ENCODE measurements at regions not wholly inside any gene's neighbourhood (a gene's known extent, or its start where the extent isn't known, plus 50 kb on each side); places are given as distances from the start of the nearest gene placed in this dataset.
"Not testable (repeated sequence)": the region's sequence is repeated elsewhere in the genome, so short reads cannot be mapped to it uniquely, and the experiment has no call there.

DNA sequence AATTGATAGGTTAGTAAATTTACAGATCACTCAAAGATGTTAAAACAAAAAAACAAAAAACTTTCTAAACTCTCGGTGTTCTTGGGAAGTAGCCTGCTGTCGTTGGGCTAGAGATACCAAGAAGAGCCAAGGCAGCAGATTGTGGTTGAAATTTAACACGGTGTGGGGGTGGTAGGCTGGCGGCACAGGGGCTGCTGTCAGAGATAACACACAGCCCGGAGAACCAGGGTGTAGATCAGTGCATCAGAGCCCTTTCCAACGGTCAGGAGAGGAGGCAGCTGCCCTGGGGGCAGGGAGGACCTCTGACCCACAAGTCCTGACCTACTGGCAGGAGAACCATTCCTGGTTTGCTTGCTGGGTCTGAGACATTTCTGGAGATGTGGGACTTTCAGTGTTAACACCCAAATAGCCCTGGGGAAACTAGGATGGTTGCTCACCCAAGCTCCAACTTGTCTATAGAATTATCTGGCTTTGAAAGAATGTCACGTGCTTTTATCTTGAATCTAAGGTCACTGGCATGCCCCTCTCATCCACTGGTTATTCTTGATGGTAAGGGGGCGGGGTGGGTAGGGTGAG, 205.2 kb upstream of the PLGLB2 start:
- DNase-seq (ENCODE audit: low read depth), result not testable (repeated sequence)

DNA sequence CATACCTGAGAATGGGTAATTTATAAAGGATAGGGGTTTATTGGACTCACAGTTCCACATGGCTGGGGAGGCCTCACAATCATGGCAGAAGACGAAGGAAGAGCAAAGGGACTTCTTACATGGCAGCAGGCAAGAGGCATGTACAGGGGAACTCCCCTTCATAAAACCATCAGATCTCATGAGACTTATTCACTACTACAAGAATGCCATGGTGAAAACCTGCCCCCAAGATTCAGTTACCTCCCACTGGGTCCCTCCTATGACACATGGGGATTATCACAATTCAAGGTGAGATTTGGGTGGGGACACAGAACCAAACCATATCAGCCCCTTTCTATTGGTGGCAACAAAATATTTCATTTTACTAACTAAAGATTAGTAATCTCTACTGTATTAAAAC, 204.1 kb upstream of the PLGLB2 start:
- DNase-seq (ENCODE audit: low read depth), result not testable (repeated sequence)

DNA sequence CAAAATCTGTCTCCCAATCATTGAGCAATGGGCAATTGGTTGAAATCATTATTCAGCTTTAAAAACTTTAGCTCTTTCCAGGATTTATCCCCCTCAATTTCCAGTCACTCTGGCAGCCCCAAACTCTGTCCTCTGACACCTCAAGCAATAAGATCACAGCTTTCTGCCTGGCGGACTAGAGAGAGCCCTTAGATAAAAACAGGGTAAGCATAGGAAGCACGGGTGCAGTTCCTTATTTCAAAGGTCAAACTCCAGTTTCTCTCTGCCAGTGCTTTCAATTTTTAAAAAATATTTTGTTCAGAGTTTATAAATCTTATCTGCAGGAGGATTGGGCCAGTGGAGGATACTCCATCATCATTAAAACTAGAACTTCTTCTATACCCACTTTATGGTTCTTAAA, 200.8 kb upstream of the PLGLB2 start:
- not testable (repeated sequence) for DNase-seq (ENCODE audit: low read depth)

DNA sequence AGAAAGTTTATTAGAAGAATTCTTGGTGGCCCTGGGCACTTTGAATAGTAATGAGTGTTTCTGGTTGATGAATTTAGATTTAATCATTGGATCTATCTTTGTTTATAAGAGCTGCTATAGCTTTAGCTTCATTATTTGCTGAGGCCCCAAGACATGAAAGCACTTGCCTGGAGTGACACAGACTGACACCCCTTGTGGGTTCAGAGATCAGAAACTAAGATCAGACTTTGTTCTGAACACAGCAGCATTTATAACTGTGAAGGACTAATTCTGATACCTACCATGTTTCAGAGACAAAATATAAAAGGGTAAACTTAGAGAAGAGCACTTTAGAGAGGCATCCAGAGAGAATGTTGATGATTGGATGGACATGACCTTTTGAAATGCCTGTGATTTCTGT, 199.9 kb upstream of the PLGLB2 start:
- DNase-seq (ENCODE audit: low read depth), result not testable (repeated sequence)

DNA sequence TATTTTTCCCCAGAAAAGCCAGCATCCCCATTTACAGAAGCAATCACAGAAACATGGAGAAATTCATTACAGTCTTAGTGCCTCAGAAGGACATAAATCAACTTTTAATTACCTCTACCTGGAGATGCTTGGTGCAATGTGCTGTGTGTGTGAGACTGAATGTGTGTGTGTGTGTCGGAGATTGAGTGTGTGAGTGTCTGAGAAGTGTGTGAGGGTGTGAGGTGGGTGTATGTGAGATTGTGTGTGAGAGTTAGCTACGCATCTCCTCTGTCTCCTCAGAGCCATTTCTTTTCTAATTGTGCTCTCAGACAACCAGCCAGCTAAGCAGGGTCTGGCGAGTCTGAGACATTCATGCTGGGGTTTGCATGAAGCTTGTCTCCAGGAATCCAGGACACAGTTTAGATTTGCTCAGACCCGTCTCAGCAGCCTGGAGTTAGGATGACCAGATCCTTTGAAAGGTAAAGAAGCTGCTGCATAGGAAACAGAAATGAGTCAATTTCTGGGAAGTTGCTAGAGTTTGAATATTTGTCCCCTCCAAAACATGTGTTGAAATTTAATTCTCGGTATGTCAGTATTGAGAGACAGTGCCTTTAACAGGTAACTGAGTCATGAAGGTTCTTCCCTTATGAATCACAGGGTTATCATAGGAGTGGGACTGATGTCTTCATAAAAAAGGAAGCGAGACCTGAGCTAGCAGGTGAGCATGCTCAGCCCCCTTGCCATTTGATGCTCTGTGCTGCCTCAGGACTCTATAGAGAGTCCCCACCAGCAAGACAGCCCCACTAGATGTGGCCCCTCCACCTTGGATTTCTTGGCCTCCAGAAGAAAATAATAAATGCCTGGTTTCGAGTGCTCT, 199.0 kb upstream of the PLGLB2 start:
- DNase-seq (ENCODE audit: low read depth), result not testable (repeated sequence)

DNA sequence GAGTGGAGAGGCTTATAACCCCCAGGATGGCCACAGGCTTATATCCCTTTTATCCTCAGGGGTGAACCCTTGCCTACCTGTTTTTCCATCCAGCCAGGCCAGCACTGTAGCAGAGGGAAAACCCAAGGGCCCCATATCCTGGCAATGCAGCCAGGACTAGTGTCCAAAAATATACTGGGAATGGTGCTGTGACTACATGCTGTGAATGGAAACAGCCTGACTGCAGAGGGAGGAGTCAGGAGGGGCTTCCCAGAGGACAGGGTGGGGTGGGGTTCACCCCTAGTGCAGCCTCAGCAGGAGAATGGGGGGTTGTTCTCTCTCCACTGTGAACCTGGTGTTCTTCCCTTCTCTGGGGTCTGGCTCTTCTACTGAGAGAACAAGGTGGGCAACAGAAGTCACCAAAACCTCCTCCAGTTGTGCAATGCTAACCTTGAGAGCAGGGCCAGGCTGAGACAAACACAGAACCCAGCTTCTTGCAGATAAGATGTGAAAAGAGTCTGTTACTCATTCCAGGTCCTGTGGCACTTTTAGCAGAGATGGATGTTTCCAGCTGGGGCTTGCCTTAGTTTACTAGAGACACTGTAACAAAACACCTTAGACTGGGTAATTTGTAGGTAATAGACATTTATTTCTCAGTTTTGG, 198.2 kb upstream of the PLGLB2 start:
- not testable (repeated sequence) for DNase-seq (ENCODE audit: low read depth)

DNA sequence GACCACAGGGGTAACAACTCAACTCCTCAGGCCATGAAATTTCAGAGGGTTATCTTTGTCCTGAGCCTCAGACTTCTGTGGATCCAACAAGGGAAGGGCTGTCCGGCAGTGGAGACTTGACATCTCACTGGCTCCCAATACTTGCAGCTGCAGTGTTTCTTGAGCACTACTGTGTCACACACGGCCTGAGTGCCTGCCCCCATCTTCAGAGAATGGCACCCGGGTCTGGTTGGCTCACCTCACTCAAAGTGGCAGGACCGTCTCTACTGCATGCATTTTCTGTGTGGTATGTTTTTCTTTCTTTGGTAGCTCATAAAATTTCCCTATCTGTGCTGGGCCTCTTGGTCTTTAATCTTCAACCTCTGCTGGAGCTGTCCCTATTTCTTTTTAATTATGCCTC, 193.2 kb upstream of the PLGLB2 start:
- DNase-seq (ENCODE audit: low read depth), result not testable (repeated sequence)

DNA sequence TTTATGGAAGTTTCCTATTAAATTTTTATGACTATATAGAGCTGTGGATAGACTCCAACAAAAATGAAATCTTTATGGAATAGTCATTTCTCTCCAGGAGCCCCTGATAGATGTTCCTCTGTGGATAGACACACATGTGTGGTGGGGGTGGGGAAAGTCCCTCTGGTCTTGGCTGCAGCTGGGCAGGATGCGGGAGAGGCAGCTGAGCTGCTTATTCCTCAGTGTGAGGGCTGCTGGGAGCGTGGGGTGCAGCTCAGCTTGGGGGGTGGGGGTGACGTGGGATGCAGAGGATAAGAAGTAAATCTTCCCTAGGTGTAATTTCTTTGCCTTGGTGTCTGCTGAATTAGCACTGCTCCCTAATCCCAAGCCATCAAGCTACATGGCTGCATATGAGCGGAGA, 192.8 kb upstream of the PLGLB2 start:
- DNase-seq (ENCODE audit: low read depth), result not testable (repeated sequence)

DNA sequence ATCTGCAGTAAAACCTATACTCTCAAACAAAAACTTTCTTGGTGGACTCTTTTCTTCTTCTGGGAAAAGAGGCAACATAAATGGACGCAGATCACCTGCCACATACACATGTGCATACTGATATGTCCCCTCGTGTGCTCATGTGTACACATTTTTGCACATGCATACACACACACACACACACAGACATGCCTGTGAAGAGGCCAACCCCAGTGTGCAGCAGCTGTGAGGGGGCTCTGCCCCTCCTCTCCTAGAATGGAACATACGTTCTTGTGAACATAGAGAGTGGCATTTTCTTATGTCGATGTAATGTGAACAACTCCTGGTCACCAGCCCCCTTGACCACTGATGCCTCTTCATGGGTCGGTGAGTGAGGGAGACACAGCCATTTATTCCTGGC, 188.9 kb upstream of the PLGLB2 start:
- DNase-seq (ENCODE audit: low read depth), result not testable (repeated sequence)

DNA sequence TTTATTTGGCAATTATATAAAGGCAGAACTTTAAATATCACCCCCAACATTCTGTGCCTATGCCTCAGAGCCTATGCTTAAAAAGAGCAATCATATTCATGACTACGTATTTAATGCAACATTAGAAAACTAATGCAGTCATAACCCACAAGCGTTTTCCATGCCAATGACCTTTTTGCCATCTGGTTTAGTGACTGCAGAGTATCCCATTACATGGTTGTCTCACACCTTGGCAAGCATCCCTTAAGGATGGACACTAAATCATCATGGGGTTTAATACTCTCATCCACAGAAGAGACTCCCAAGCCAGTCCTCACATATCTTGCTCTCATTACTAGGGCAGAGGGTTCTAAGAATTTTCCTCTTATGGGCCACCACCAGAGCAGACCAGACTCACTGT, 188.2 kb upstream of the PLGLB2 start:
- DNase-seq (ENCODE audit: low read depth), result not testable (repeated sequence)

DNA sequence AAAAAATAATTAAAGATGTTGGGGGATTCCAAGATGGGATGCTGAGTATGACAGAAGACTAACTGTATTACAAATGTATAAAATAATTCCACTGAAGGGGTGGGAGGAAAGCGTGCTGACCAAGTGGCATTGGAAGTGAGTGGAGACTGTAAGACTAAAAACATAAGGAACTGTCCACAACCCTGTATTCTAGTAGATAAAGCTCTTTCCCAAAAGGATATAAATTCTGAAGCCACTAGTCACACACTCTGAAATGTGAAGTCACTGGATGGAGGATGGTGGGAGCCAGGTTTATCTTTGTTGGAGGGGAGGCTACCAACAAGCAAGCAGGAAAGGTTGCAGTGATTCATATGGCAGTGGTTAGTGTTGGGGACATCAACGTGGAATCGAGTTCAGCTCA, 182.8 kb upstream of the PLGLB2 start:
- not testable (repeated sequence) for DNase-seq (ENCODE audit: low read depth)

DNA sequence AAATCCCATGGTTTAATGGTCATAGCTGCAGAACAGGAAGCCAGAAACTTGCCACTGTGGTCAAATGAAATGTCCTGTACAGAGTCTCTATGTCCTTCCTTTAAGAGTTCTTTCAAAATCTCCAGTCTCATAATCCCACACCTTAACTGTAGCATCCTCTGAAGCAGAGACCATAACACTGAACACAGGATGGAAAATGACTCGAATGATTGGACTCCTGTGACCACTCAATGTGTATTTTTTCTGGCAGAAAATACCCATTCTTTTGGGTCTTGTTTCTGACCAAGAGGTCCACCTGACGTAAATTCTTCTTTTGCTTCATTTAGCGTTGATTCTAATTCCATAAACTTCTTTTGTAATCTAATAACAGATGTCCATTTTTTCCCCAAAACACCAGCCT, 181.4 kb upstream of the PLGLB2 start:
- DNase-seq (ENCODE audit: low read depth), result not testable (repeated sequence)

DNA sequence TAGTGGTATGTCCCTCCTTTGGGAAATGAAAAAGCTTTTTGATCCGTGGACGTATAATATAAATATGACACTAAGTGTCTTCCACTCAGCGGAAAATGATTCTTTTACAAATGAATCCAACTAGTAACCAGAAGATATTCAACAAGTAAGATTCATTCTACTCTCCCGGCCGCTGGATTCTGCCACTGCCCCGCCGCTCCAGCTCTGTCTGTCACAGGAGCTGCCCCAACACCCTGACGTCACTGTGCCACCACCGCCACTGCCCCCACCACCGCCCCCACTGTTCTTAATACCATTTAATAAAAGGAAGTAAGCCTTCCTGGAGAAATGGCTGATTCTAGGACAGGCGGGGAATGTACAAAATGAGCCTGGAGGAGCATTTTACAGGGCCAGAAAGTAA, 180.8 kb upstream of the PLGLB2 start:
- not testable (repeated sequence) for DNase-seq (ENCODE audit: low read depth)

DNA sequence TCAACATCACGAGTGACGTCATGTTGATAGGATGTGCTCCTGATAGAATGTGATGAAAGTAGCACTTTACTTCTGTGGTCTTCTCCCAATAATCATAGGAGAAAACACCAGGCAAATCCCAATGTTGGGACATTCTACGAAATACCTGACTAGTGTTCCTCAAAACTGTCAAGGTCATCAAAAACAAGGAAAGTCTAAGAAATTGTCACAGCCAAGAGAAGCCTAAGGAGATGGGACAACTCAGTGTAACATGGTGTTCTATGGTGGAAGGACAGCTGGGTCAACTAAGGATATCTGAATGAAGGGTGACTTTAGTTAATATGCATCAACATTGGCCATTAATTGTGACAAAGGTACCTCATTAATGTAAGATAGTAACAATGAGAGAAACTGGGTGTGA, 180.0 kb upstream of the PLGLB2 start:
- DNase-seq (ENCODE audit: low read depth), result not testable (repeated sequence)

DNA sequence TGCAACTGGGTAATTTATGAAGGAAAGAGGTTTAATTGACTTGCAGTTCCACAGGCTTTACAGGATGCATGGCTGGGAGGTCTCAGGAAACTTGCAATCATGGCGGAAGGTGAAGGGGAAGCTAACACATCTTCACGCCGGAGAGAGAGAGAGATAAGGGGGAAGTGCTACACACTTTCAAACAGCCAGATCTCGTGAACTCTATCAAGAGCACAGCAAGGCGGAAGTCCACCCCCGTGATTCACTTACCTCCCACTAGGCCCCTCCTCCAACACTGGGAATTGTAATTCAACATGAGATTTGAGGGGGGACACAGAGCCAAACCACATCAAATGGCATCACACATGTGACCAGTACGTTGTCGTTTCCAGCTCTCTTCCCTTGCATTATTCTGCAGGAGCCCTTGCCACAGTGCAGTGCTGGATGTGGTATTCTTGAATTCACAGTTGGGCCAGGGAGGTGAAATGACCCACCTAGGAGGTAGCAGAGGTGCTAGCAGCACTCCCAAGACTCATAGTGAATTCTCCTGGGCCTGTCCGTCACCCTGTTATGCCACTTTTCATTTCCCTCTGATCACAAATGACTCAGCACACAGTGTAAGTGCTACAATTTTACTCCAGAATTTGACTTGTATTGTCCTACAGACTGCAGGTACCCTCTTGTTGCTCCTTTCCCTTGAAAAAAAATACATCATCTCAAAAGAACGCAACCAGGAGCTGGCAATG, 179.2 kb upstream of the PLGLB2 start:
- DNase-seq (ENCODE audit: low read depth), result not testable (repeated sequence)

DNA sequence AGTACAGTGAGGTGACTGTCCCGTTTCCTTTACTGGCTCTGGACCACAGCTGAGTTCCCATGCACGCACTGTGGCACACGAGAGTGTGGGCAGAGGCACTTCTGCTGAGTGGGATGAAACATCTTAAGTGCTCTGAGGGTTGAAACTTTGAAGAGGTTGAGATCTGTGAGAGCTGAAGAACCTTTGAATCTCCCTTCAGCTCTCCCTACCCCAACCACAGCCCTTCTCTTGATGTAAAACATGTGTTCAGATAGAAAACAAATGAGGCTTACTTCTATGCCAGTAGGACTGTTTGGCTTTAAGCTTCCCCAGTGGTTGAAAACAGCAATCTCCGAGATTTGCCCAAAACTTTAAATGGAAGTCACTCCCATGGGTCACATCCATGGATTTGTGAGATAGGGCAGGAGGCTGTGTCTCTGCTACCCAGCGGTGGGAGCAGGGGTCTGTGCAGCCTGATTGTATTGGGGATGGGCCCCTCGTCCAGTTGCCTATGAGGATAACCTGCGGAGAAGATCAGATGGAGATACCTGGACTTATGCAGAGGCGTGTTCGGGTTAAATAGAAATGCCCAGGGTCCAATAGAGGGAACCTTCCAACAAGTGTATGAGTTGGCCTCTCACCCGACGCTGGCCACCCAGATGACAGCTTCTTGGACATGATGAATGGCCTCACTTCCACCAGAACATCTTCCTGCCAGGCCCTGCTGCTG, 178.0 kb upstream of the PLGLB2 start:
- not testable (repeated sequence) for DNase-seq (ENCODE audit: low read depth)

DNA sequence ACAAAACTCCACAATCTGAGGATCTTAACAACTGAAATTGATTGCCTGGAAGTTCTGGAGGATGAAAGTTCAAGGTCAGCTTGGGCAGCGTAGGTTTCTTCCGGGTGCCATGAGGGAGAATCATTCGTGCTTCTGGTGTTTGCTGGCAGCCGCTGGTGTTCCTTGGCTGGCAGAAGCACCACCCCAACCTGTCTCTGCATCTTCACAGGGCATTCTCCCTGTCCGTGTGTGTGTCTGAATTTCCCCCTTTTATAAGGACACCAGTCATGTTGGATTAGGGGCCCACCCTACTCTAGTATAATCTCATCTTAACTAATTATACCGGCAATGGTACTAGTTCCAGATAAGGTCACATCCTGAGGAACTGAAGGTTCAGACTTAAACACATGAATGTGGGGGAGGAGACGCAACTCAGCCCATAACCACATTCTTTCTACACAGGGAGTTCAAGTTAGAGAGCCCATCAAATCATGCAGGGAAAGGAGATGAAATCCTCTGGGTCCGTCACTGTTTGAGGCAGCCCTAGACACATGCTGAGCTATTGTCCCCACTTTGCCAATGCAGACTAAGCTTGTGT, 175.9 kb upstream of the PLGLB2 start:
- DNase-seq (ENCODE audit: low read depth), result not testable (repeated sequence)

DNA sequence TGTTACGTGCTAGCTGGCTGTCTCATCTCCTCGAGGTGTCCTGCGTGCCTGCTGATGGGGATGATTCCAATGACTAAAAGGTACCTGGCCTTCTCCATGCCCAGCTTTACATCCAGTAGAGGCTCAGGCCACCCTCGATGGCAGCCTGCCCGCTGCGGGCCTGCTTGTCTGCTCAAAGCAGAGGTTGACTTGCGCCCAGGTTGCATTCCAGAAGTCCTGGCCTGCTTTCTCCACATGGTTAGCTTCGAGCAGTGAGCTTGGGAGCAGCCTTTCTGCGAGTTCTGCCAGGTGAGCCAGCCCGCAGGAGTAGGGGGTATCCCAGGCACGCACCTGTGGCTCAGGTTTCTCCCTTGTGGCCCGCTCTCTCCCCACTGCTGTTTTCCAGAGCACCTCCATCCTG, 175.0 kb upstream of the PLGLB2 start:
- not testable (repeated sequence) for DNase-seq (ENCODE audit: low read depth)

DNA sequence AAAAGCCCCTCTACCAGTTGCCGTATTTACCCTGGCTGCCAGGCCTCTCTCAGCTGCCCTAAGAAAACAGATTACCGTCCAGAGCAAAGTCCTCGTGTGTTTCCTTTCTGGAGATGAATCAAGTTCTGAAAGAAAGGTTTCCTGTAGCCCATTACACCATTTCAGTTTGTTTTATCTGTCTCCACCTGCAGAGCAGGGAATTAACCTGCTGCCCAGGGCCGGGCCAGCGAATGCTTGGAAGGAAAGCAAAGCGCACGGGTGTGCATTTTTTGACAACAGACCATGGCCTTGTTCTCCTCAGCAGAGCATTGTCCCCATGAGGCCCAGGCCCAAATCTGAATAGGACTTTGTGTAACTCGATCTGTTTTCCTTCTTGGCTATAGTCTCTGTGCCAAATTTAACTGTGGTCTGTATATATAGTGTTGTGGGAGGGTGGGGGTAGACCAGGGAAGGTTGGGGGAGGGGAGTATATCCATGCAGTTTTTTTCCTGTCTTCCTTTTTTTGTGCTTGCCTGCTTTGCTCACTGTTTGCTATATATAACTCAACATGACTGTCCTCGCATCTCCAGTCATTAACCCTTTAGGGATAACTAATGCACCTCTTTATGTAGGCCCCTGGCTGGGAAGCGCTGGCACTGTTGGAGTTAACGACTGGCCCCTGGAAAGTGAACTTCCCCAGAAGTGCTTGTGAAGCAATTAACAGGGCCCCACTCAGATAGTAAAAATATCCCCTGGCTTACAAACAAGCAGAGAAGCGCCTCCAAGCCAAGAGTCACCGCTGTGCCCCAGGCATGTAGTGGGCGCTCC, 174.3 kb upstream of the PLGLB2 start:
- DNase-seq (ENCODE audit: low read depth), result not testable (repeated sequence)

All from stimulated activated CD8-positive, alpha-beta memory T cell treated with anti-CD3 and anti-CD28 coated beads, Interleukin-7, amount 100 ng/mL, for 24 hours (primary cell).